A549 (cell line): ENCODE measurements at regions not wholly inside any gene's neighbourhood (a gene's known extent, or its start where the extent isn't known, plus 50 kb on each side); places are given as distances from the start of the nearest gene placed in this dataset.

Experiments
- ATAC-seq, 2 experiments: fragments of 200-7000 bp in 1 of 2; fragments of >200 bp in 1 of 2; cut with Nextera tagmentation in 1 of 2; cut with Tn5 transposase in 1 of 2; 3 replicates each; pipeline versions ENCODE4 v1.8.0 to v1.9.1; 2018 to 2020; ENCODE audit warnings: mild to moderate bottlenecking in 1 of 2, moderate library complexity in 1 of 2
- CTCF ChIA-PET: fragments of 300-600 bp; sonication (Branson Sonifier 250); formaldehyde crosslinking; extraction: SDS; loops from one replicate; lab custom pipeline; 2021; ENCODE audit warnings: antibody characterized with exemption, inconsistent platforms; lab: Yijun Ruan, JAX
- POLR2A ChIA-PET: fragments of 350-600 bp; formaldehyde crosslinking; extraction: SDS; loops from one replicate; lab custom pipeline; 2021; ENCODE audit warnings: antibody characterized with exemption, inconsistent platforms; lab: Yijun Ruan, JAX
- DNase-seq, 2 experiments: peaks; one replicate each; pipeline versions ENCODE4 v3.0.0 to v3.0.0-alpha.2; 2011 to 2016; ENCODE audit warnings: low read depth in 1 of 2, low spot score in 1 of 2
- FAIRE-seq: peaks from 2 replicates; lab custom pipeline; 2011; peaks lifted over from hg19 to GRCh38; lab: Jason Lieb, UNC
- H3K27ac ChIP-seq, 2 experiments: fragments of >200 bp; sonication (Bioruptor Twin); formaldehyde crosslinking; 3 replicates each; pipeline ENCODE4 v1.5.1; 2016 to 2017
- H3K4me1 ChIP-seq: fragments of >200 bp; sonication (Bioruptor Twin); formaldehyde crosslinking; 3 replicates; pipeline ENCODE4 v1.6.1; 2016
- H3K4me2 ChIP-seq: fragments of >200 bp; sonication (Bioruptor Twin); formaldehyde crosslinking; 3 replicates; pipeline ENCODE4 v1.6.1; 2016
- H3K4me3 ChIP-seq: fragments of >200 bp; sonication (Bioruptor Twin); formaldehyde crosslinking; 3 replicates; pipeline ENCODE4 v1.5.1; 2016
- H3K9me3 ChIP-seq: fragments of >200 bp; sonication (Bioruptor Twin); formaldehyde crosslinking; 3 replicates; pipeline ENCODE4 v1.6.1; 2016
- CBX2 ChIP-seq: fragments of 200-600 bp; sonication (generic); IDR thresholded peaks from 2 replicates; pipeline ENCODE4 v1.6.1; 2016; ENCODE audit warnings: low read depth, mild to moderate bottlenecking, borderline replicate concordance
- CEBPB ChIP-seq, 2 experiments: fragments of >200 bp in 1 of 2; sonication (Bioruptor Twin) in 1 of 2; formaldehyde crosslinking in 1 of 2; IDR thresholded peaks; 2 replicates each; pipeline ENCODE4 v1.6.1; 2012 to 2016
- CHD2 ChIP-seq: fragments of 150-350 bp; IDR thresholded peaks from 2 replicates; pipeline ENCODE4 v1.6.1; 2014; ENCODE audit warnings: low read length; ENCODE audit not compliant: partially characterized antibody
- CHD4 ChIP-seq: fragments of 200-600 bp; sonication (generic); IDR thresholded peaks from 2 replicates; pipeline ENCODE4 v1.6.1; 2016; ENCODE audit warnings: antibody characterized with exemption, mild to moderate bottlenecking, borderline replicate concordance
- GATA3 ChIP-seq: IDR thresholded peaks from 2 replicates; pipeline ENCODE4 v1.6.1; 2012; ENCODE audit warnings: borderline replicate concordance
- HOXA7 ChIP-seq: fragments of 250-450 bp; sonication (Bioruptor Pico); IDR thresholded peaks from 2 replicates; pipeline ENCODE4 v1.5.0; 2020; ENCODE audit warnings: mild to moderate bottlenecking, moderate library complexity
- KDM1A ChIP-seq: fragments of 200-600 bp; sonication (generic); IDR thresholded peaks from 2 replicates; pipeline ENCODE4 v1.6.1; 2016; ENCODE audit warnings: low read depth, mild to moderate bottlenecking
- NPAS2 ChIP-seq: fragments of 250-450 bp; sonication (Bioruptor Pico); IDR thresholded peaks from 2 replicates; pipeline ENCODE4 v1.8.0; 2022; ENCODE audit warnings: mild to moderate bottlenecking, moderate library complexity, borderline replicate concordance
- NR3C1 ChIP-seq: fragments of >200 bp; sonication (Bioruptor Twin); formaldehyde crosslinking; IDR thresholded peaks from 3 replicates; pipeline ENCODE4 v1.6.1; 2017
- POLR2A ChIP-seq: IDR thresholded peaks from 2 replicates; pipeline ENCODE4 v1.6.1; 2012; ENCODE audit warnings: mild to moderate bottlenecking, low read length
- RAD21 ChIP-seq, 2 experiments: fragments of >200 bp in 1 of 2; sonication (Bioruptor Twin) in 1 of 2; formaldehyde crosslinking in 1 of 2; IDR thresholded peaks in 1 of 2; conservative IDR thresholded peaks in 1 of 2; 2 replicates in 1 of 2; 3 replicates in 1 of 2; pipeline ENCODE4 v1.6.1; 2012 to 2018; ENCODE audit warnings: inconsistent platforms in 1 of 2
- RARB ChIP-seq: fragments of 250-450 bp; sonication (Bioruptor Pico); IDR thresholded peaks from 2 replicates; pipeline ENCODE4 v1.8.0; 2021; ENCODE audit warnings: mild to moderate bottlenecking, moderate library complexity
- RNF2 ChIP-seq: fragments of 200-600 bp; sonication (generic); IDR thresholded peaks from 2 replicates; pipeline ENCODE4 v1.6.1; 2016; ENCODE audit warnings: low read depth, mild to moderate bottlenecking, antibody characterized with exemption, moderate library complexity, borderline replicate concordance
- SMC3 ChIP-seq: fragments of >200 bp; sonication (Bioruptor Twin); formaldehyde crosslinking; IDR thresholded peaks from 3 replicates; pipeline ENCODE4 v1.6.1; 2018; ENCODE audit warnings: inconsistent platforms
- TFCP2L1 ChIP-seq: fragments of 250-450 bp; sonication (Bioruptor Pico); IDR thresholded peaks from 2 replicates; pipeline ENCODE4 v1.5.0; 2021; ENCODE audit warnings: mild to moderate bottlenecking
- ZFP36 ChIP-seq: fragments of 450-650 bp; IDR thresholded peaks from 2 replicates; pipeline ENCODE4 v1.6.1; 2014; ENCODE audit warnings: borderline replicate concordance; ENCODE audit not compliant: partially characterized antibody
- ZNF302 ChIP-seq: fragments of 250-450 bp; sonication (Bioruptor Pico); IDR thresholded peaks from 2 replicates; pipeline ENCODE4 v1.9.0; 2021; ENCODE audit warnings: inconsistent platforms, mild to moderate bottlenecking, moderate library complexity
- WGBS: methylation state at CpG from one replicate; pipeline ENCODE4 v1.1.6; 2017; ENCODE audit errors: missing lambda C conversion rate; 5-methylcytosine and 5-hydroxymethylcytosine counted together
- TF ChIP-seq, protein P1 (sequence below): fragments of 200-600 bp; sonication (generic); IDR thresholded peaks from 2 replicates; pipeline ENCODE4 v1.6.1; 2016; ENCODE audit warnings: antibody characterized with exemption, mild to moderate bottlenecking, moderate library complexity
- TF ChIP-seq, protein P2 (sequence below): fragments of 150-350 bp; IDR thresholded peaks from 2 replicates; pipeline ENCODE4 v1.6.1; 2014; ENCODE audit warnings: low read depth, mild to moderate bottlenecking, low read length
- TF ChIP-seq, protein P3 (sequence below): IDR thresholded peaks from 2 replicates; pipeline ENCODE4 v1.6.1; 2012; ENCODE audit warnings: low read depth, borderline replicate concordance
- TF ChIP-seq, protein P4 (sequence below): IDR thresholded peaks from 2 replicates; pipeline ENCODE4 v1.6.1; 2012

DNA sequence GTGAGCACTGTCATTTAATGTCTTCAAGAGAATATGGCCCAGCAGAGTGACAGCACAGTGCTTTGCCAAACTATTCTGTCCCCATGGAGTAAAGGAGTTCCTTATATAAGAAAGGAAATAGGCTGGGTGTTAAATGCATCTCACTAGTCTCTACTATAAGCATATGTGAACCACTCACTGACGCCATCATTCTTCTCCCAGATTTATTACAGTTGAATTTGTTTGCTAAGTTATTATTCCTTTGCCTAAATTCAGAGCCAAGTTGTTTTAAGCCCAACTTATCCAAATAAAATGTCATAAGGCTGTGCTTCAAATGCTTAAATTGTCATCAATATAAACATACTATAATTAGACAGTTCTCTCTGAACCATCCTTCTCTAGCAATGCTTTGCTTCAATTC lies 151.6 kb downstream of the KCNA5 start:
- Histone ChIP-seq H3K27ac (no peak overlapping the region), H3K4me1 (no peaks in the 10 kb centered on the region), H3K9me3 (no peaks in the 10 kb centered on the region), H3K4me2 (no peak overlapping the region), H3K4me3 (no peak overlapping the region)
- ChIA-PET CTCF (interaction anchor here (1.1 kb wide), 1 partner anchor 53 kb away, joined by 3 read pairs; no protein-coding TSS in a partner anchor), POLR2A (no interaction called here)
- TF ChIP-seq, protein P1, sequence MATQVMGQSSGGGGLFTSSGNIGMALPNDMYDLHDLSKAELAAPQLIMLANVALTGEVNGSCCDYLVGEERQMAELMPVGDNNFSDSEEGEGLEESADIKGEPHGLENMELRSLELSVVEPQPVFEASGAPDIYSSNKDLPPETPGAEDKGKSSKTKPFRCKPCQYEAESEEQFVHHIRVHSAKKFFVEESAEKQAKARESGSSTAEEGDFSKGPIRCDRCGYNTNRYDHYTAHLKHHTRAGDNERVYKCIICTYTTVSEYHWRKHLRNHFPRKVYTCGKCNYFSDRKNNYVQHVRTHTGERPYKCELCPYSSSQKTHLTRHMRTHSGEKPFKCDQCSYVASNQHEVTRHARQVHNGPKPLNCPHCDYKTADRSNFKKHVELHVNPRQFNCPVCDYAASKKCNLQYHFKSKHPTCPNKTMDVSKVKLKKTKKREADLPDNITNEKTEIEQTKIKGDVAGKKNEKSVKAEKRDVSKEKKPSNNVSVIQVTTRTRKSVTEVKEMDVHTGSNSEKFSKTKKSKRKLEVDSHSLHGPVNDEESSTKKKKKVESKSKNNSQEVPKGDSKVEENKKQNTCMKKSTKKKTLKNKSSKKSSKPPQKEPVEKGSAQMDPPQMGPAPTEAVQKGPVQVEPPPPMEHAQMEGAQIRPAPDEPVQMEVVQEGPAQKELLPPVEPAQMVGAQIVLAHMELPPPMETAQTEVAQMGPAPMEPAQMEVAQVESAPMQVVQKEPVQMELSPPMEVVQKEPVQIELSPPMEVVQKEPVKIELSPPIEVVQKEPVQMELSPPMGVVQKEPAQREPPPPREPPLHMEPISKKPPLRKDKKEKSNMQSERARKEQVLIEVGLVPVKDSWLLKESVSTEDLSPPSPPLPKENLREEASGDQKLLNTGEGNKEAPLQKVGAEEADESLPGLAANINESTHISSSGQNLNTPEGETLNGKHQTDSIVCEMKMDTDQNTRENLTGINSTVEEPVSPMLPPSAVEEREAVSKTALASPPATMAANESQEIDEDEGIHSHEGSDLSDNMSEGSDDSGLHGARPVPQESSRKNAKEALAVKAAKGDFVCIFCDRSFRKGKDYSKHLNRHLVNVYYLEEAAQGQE, result no peak
- TF ChIP-seq POLR2A, result no peak
- no peak for TF ChIP-seq KDM1A
- no peak for TF ChIP-seq CEBPB (IDR thresholded peaks at IDR 0.05)
- no peak for TF ChIP-seq HOXA7 (CRISPR knock-in tag)
- TF ChIP-seq RNF2, result no peak
- no peak for TF ChIP-seq TFCP2L1
- 0% methylated on average over 1 of the region's 1 CpG for WGBS
- ATAC-seq, result no peak
- no peak for FAIRE-seq
- DNase-seq, result no peak

DNA sequence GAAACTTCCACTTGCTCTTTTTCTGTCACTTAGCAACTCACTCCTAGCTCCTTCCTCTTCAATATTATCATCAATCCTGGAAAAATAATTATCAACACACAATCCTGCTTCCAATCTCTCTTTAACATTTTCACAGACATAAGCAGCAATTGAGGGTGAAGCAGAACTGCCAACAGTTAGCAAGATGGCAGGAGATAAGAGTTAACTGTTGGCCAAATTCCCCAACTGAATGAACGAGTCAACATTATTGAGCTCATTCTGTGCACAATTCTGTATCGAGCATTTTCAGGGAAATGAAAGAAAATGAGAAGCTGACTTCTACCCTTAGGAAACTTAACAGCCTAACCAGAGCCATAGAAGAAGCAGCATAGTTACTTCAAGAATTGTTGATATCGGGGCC lies 152.0 kb downstream of the KCNA5 start:
- TF ChIP-seq ZFP36 (no peak), CHD2 (no peak), GATA3 (no peak), RAD21 (conservative IDR thresholded peaks at IDR 0.05 in 1 of 2, IDR thresholded peaks at IDR 0.05 in 1 of 2) (no peak), NR3C1 (no peak), NPAS2 (CRISPR knock-in tag) (no peak), RARB (no peak), CHD4 (no peak), TFCP2L1 (no peak), CBX2 (no peak), RNF2 (no peak), ZNF302 (CRISPR knock-in tag) (no peak), POLR2A (no peak), SMC3 (no peak)
- TF ChIP-seq, protein P2, sequence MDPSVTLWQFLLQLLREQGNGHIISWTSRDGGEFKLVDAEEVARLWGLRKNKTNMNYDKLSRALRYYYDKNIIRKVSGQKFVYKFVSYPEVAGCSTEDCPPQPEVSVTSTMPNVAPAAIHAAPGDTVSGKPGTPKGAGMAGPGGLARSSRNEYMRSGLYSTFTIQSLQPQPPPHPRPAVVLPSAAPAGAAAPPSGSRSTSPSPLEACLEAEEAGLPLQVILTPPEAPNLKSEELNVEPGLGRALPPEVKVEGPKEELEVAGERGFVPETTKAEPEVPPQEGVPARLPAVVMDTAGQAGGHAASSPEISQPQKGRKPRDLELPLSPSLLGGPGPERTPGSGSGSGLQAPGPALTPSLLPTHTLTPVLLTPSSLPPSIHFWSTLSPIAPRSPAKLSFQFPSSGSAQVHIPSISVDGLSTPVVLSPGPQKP, result no peak
- TF ChIP-seq, protein P3, sequence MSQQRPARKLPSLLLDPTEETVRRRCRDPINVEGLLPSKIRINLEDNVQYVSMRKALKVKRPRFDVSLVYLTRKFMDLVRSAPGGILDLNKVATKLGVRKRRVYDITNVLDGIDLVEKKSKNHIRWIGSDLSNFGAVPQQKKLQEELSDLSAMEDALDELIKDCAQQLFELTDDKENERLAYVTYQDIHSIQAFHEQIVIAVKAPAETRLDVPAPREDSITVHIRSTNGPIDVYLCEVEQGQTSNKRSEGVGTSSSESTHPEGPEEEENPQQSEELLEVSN, result no peak
- TF ChIP-seq, protein P4, sequence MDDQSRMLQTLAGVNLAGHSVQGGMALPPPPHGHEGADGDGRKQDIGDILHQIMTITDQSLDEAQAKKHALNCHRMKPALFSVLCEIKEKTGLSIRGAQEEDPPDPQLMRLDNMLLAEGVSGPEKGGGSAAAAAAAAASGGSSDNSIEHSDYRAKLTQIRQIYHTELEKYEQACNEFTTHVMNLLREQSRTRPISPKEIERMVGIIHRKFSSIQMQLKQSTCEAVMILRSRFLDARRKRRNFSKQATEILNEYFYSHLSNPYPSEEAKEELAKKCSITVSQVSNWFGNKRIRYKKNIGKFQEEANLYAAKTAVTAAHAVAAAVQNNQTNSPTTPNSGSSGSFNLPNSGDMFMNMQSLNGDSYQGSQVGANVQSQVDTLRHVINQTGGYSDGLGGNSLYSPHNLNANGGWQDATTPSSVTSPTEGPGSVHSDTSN, result no peak
- no peak overlapping the region for H3K27ac ChIP-seq
- ChIA-PET POLR2A (no interaction called here), CTCF (interaction anchor here (0.6 to 1.1 kb wide), 2 partner anchors 54 to 304 kb away, joined by 3 read pairs; no protein-coding TSS in a partner anchor)
- 2% methylated on average over 3 of the region's 3 CpGs for WGBS
- no peak overlapping the region for H3K4me2 ChIP-seq
- DNase-seq (no peak), ATAC-seq (no peak), FAIRE-seq (no peak)
- H3K9me3 ChIP-seq, result no peaks in the 10 kb centered on the region
- H3K4me1 ChIP-seq, result no peaks in the 10 kb centered on the region
- H3K4me3 ChIP-seq, result no peak overlapping the region
